ENCODE measurements at regions not wholly inside any gene's neighbourhood (a gene's known extent, or its start where the extent isn't known, plus 50 kb on each side); places are given as distances from the start of the nearest gene placed in this dataset.

DNA sequence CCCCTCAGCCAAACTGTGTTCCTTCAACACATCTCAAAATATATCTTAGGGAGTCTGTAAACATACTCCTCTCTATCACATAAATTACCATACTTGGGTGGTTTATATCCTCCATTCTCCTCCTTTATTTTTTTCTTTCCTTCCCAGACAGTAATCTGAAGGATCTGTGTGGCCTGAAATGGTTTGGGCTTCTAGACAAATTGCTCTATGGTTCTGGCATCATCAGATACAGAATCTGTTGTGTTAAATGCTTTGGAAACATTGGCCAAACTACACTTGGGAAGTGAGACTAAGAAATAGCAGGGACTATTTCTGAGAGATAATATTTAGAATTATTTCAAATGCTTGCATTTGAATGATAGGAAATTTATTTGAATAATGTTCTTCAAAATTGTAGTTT, 353.0 kb upstream of the KCND2 start:
- H3K4me1 Mint-ChIP-seq (ENCODE audit: low read depth, unreplicated experiment) = no peaks in the 10 kb centered on the region
- no peaks in the 10 kb centered on the region for H3K9me3 Mint-ChIP-seq (ENCODE audit: unreplicated experiment)
- H3K27ac Mint-ChIP-seq (ENCODE audit: unreplicated experiment) = no peak overlapping the region
- no peak overlapping the region for H3K4me3 Mint-ChIP-seq (ENCODE audit: unreplicated experiment)
- no peak for DNase-seq
- H3K36me3 Mint-ChIP-seq (ENCODE audit: unreplicated experiment) = no peaks in the 10 kb centered on the region
- TF ChIP-seq, protein P1, sequence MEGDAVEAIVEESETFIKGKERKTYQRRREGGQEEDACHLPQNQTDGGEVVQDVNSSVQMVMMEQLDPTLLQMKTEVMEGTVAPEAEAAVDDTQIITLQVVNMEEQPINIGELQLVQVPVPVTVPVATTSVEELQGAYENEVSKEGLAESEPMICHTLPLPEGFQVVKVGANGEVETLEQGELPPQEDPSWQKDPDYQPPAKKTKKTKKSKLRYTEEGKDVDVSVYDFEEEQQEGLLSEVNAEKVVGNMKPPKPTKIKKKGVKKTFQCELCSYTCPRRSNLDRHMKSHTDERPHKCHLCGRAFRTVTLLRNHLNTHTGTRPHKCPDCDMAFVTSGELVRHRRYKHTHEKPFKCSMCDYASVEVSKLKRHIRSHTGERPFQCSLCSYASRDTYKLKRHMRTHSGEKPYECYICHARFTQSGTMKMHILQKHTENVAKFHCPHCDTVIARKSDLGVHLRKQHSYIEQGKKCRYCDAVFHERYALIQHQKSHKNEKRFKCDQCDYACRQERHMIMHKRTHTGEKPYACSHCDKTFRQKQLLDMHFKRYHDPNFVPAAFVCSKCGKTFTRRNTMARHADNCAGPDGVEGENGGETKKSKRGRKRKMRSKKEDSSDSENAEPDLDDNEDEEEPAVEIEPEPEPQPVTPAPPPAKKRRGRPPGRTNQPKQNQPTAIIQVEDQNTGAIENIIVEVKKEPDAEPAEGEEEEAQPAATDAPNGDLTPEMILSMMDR (IDR thresholded peaks at IDR 0.05; ENCODE audit: partially characterized antibody, unreplicated experiment) = no peak
- no peaks in the 10 kb centered on the region for H3K27me3 Mint-ChIP-seq (ENCODE audit: unreplicated experiment)

DNA sequence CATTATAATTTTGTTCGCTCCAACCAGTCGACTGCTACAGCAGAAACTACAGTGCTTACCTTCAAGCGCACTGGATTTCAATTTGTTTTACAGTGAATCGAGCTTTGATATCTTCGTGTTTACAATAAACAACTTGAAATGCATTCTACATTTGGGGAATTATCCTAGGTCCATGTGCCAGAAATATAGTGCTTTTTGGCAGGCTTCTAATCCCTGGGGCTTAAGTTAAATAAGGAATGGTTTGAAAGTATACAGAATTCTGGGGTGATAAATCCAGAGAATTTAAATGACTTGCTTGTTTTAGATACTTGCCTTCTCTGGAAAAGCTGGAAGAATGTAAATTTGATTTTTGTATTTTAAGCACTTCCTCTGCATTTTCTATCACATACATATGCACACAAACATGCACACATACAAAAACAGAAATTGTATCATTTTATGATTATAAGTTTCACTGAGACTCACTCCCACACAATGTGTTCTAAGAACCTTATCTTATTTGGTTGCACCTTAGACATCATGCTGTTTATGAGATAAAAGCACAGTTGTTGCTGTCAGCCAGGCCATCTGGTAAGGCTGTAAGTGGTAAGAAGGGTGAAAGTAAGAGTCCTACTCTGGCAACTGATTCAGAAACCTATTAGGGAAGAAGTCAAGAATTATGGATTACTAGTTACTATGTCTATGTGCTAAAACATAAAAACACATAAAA, 347.2 kb upstream of the KCND2 start:
- TF ChIP-seq, protein P1 (IDR thresholded peaks at IDR 0.05; ENCODE audit: partially characterized antibody, unreplicated experiment) = no peak
- H3K4me1 Mint-ChIP-seq (ENCODE audit: low read depth, unreplicated experiment) = peaks cover 6% of the 10 kb centered on the region
- no peak overlapping the region for H3K4me3 Mint-ChIP-seq (ENCODE audit: unreplicated experiment)
- H3K9me3 Mint-ChIP-seq (ENCODE audit: unreplicated experiment) = no peaks in the 10 kb centered on the region
- DNase-seq = no peak
- no peaks in the 10 kb centered on the region for H3K27me3 Mint-ChIP-seq (ENCODE audit: unreplicated experiment)
- H3K36me3 Mint-ChIP-seq (ENCODE audit: unreplicated experiment) = peaks cover 5% of the 10 kb centered on the region
- no peak overlapping the region for H3K27ac Mint-ChIP-seq (ENCODE audit: unreplicated experiment)

DNA sequence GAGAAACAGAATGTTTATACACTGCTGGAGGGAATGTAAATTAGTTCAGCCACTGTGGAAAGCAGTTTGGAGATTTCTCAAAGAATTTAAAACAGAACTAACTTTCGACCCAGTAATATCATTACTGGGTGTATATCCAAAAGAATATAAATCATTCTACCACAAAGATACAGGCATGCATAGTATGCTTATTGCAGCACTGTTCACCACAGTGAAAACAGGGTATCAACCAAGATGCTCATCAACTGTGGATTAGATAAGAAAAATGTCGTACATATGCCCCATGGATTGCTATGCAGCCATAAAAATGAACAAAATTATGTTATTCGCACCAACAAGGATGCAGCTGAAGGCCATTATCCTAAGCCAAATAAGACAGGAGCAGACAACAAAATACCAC, 343.1 kb upstream of the KCND2 start:
- no peaks in the 10 kb centered on the region for H3K27me3 Mint-ChIP-seq (ENCODE audit: unreplicated experiment)
- no peaks in the 10 kb centered on the region for H3K9me3 Mint-ChIP-seq (ENCODE audit: unreplicated experiment)
- peaks cover 6% of the 10 kb centered on the region for H3K4me1 Mint-ChIP-seq (ENCODE audit: low read depth, unreplicated experiment)
- no peak for DNase-seq
- TF ChIP-seq, protein P1 (IDR thresholded peaks at IDR 0.05; ENCODE audit: partially characterized antibody, unreplicated experiment) = no peak
- peaks cover 5% of the 10 kb centered on the region for H3K36me3 Mint-ChIP-seq (ENCODE audit: unreplicated experiment)
- no peak overlapping the region for H3K27ac Mint-ChIP-seq (ENCODE audit: unreplicated experiment)
- no peak overlapping the region for H3K4me3 Mint-ChIP-seq (ENCODE audit: unreplicated experiment)

DNA sequence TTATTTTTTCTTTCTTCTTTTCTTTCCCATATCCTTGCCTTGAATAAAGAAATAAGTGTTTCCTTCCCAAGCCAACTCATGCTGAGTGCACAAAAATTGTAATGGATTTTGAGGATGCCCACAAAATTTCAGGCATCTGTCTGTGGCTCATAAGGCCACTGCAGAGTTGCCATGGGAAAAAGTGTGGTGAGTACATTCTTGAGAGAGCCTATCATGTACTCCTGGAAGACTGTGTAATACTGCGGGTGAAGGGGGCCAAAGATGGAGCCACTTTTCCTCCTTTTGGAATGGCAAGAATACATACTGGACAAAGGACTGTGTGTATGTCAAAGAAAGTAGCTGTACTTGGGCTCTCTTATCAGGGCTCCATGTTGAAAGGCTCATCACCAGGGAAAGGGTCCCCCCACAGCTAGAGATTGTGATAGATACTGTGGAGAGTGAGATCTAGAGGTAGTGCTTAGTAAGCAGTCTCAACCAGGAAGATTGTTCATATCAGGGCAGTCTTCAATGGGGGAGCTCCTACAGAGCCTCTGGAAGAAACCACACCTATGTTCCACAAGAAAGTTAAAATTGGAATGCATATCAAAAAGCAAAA, 341.6 kb upstream of the KCND2 start:
- TF ChIP-seq, protein P1 (IDR thresholded peaks at IDR 0.05; ENCODE audit: partially characterized antibody, unreplicated experiment) = no peak
- peaks cover 5% of the 10 kb centered on the region for H3K36me3 Mint-ChIP-seq (ENCODE audit: unreplicated experiment)
- no peaks in the 10 kb centered on the region for H3K9me3 Mint-ChIP-seq (ENCODE audit: unreplicated experiment)
- no peaks in the 10 kb centered on the region for H3K4me1 Mint-ChIP-seq (ENCODE audit: low read depth, unreplicated experiment)
- H3K27me3 Mint-ChIP-seq (ENCODE audit: unreplicated experiment) = no peaks in the 10 kb centered on the region
- H3K27ac Mint-ChIP-seq (ENCODE audit: unreplicated experiment) = no peak overlapping the region
- DNase-seq = no peak
- H3K4me3 Mint-ChIP-seq (ENCODE audit: unreplicated experiment) = no peak overlapping the region

DNA sequence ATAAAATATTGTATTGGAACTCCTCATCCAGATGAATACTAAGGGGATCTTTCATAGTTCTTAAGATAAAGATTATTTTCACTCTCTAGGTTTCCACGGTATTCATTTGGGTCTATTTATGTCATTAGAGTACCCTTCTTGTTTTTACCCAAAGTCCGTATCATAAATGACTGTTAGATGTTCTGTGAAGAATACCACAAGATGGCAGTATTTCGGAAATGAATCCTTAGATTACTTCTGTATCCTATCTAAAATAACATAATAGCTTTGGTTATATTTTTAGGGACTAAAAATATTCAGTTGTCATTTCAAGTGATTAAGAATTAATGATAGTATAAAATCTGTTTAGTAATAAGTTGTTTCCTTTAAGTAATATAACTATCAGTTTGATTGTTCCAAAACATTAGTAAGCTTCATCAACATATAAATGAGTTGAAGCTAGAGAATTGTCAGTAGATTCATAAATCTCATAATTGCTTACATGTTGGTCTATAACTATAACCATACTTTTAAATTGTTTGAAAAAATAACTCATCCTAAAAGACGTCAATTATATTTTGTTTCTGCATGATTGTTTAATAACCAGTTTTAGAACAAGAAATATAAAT, 337.5 kb upstream of the KCND2 start:
- H3K9me3 Mint-ChIP-seq (ENCODE audit: unreplicated experiment) = no peaks in the 10 kb centered on the region
- H3K36me3 Mint-ChIP-seq (ENCODE audit: unreplicated experiment) = no peaks in the 10 kb centered on the region
- H3K4me3 Mint-ChIP-seq (ENCODE audit: unreplicated experiment) = no peak overlapping the region
- H3K27ac Mint-ChIP-seq (ENCODE audit: unreplicated experiment) = no peak overlapping the region
- TF ChIP-seq, protein P1 (IDR thresholded peaks at IDR 0.05; ENCODE audit: partially characterized antibody, unreplicated experiment) = peak; percentile 37
- H3K4me1 Mint-ChIP-seq (ENCODE audit: low read depth, unreplicated experiment) = no peaks in the 10 kb centered on the region
- no peak for DNase-seq
- peaks cover 2% of the 10 kb centered on the region for H3K27me3 Mint-ChIP-seq (ENCODE audit: unreplicated experiment)

Data from glutamatergic neuron (in vitro differentiated cells).